ENCODE measurements at regions not wholly inside any gene's neighbourhood (a gene's known extent, or its start where the extent isn't known, plus 50 kb on each side); places are given as distances from the start of the nearest gene placed in this dataset.

GRCh38 chr18:60469387-60470100 lies 97.0 kb upstream of the MC4R start:
- no peaks in the 10 kb centered on the region for H3K4me1 Mint-ChIP-seq
- no peak overlapping the region for H3K27ac Mint-ChIP-seq
- H3K36me3 Mint-ChIP-seq (ENCODE audit: low read depth), result no peaks in the 10 kb centered on the region
- TF ChIP-seq CTCF (IDR thresholded peaks at IDR 0.05; ENCODE audit: unreplicated experiment in 3 of 3), result no peak
- no peak overlapping the region for H3K4me3 Mint-ChIP-seq
- H3K9me3 Mint-ChIP-seq, result no peaks in the 10 kb centered on the region
- H3K27me3 Mint-ChIP-seq (ENCODE audit: low read depth), result no peaks in the 10 kb centered on the region

DNA sequence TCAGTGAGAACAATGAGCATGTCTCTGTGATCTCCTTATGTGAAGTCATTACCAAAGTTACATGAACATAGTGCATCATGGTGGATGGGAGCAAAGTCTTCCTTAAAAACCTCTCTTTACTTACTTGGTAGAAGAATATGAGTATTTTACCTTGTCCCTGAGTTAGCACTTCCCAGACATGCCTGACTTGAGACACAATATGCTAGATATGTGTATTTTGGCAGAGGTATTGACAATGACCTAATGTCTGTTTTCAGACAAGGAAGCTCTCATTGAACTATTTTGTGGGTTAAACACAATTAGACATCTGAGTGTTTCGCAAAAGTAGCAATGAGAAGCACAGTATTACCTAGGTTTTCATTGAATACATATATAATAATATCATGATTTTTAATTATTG lies 99.1 kb upstream of the MC4R start:
- TF ChIP-seq CTCF (IDR thresholded peaks at IDR 0.05; ENCODE audit: unreplicated experiment in 3 of 3), result no peak
- no peaks in the 10 kb centered on the region for H3K4me1 Mint-ChIP-seq
- peaks cover 2% of the 10 kb centered on the region for H3K9me3 Mint-ChIP-seq
- no peak overlapping the region for H3K27ac Mint-ChIP-seq
- no peaks in the 10 kb centered on the region for H3K27me3 Mint-ChIP-seq (ENCODE audit: low read depth)
- H3K36me3 Mint-ChIP-seq (ENCODE audit: low read depth), result no peaks in the 10 kb centered on the region
- H3K4me3 Mint-ChIP-seq, result no peak overlapping the region

DNA sequence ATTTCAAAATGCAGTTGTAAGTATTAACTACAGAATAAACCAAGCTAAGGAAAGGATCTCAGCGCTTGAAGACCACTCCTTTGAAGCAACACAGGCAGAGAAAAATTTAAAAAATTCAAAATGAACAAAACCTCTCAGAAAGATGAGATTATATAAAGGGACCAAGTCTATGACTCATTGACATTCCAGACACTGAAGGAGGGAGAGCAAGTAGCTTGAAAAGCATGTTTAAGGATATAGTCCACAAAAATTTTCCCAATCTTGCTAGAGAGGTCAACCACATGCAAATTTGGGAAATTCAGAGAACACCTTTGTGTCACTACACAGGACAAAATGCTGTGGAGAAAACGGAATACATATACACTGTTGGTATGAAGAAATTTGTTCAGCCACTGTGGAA lies 112.6 kb upstream of the MC4R start:
- Mint-ChIP-seq H3K4me1 (no peaks in the 10 kb centered on the region), H3K4me3 (no peak overlapping the region), H3K27me3 (ENCODE audit: low read depth) (peaks cover 3% of the 10 kb centered on the region)

DNA sequence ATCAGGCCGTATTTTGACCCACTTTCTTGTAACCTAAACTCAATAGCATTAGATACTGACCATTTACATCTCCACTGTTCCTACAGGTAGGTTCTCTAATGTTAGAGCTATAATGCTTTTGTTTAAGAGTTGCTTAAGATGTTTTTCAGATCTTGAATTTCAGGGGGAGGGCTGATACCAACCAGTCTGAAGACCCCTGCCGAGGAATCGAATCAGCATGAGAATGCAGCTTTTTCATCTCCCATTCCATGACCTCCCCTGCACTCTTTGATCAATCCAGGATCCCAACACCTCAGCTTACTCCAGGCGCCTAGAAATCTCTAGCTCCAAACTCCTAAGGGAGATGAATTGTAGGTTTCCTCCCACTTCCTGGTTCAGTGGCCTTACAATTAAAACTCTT lies 120.5 kb upstream of the MC4R start:
- H3K4me3 Mint-ChIP-seq, result no peak overlapping the region
- no peaks in the 10 kb centered on the region for H3K9me3 Mint-ChIP-seq
- H3K36me3 Mint-ChIP-seq (ENCODE audit: low read depth), result no peaks in the 10 kb centered on the region
- H3K27me3 Mint-ChIP-seq (ENCODE audit: low read depth), result no peaks in the 10 kb centered on the region
- H3K27ac Mint-ChIP-seq, result no peak overlapping the region
- no peak for TF ChIP-seq CTCF (IDR thresholded peaks at IDR 0.05; ENCODE audit: unreplicated experiment in 3 of 3)
- no peaks in the 10 kb centered on the region for H3K4me1 Mint-ChIP-seq

More for the DNA sequence above, 112.6 kb upstream of the MC4R start:
- H3K36me3 Mint-ChIP-seq (ENCODE audit: low read depth), result no peaks in the 10 kb centered on the region
- no peak for TF ChIP-seq CTCF (IDR thresholded peaks at IDR 0.05; ENCODE audit: unreplicated experiment in 3 of 3)
- no peak overlapping the region for H3K27ac Mint-ChIP-seq
- peaks cover 3% of the 10 kb centered on the region for H3K9me3 Mint-ChIP-seq

DNA sequence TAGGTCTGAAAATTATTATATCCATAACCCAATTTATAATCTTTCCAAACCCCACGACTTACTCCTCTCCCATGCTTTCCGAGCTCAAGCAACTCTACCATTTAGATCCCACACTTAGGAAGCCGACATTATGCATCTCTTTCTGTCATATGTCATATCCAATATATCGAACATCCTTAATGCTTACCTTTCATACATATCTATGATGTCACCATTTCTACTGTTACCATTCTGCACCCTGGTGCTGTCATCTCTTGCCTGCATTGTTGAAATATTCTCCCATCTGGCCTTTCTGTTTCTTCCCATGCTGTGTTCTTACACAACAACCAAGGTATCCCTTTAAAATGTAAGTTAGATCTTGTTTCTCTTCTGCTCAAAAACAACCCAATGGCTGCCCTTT lies 127.1 kb upstream of the MC4R start:
- Mint-ChIP-seq H3K36me3 (ENCODE audit: low read depth) (no peaks in the 10 kb centered on the region), H3K4me1 (no peaks in the 10 kb centered on the region), H3K4me3 (no peak overlapping the region), H3K27me3 (ENCODE audit: low read depth) (no peaks in the 10 kb centered on the region), H3K27ac (no peak overlapping the region), H3K9me3 (no peaks in the 10 kb centered on the region)
- TF ChIP-seq CTCF (IDR thresholded peaks at IDR 0.05; ENCODE audit: unreplicated experiment in 3 of 3), result no peak

DNA sequence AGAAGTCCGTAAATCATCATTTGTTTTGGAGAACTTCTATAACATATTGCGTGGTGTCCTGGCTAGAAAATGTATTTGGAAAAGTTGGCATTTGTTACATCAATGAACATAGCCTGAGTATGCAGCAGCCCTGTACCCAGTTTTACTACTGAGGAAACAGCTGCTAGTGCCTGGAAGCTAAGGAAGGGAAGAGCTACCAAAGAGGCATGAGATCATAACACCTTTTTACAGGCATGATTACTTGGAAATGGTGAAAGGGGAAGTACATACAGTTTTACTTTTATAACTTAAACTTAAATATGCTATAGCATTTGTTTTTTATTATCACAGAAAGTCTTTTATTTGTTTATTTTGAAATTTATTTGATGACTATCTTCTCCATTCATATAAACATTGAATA lies 128.4 kb upstream of the MC4R start:
- no peaks in the 10 kb centered on the region for H3K27me3 Mint-ChIP-seq (ENCODE audit: low read depth)
- H3K27ac Mint-ChIP-seq, result no peak overlapping the region
- no peak for TF ChIP-seq CTCF (IDR thresholded peaks at IDR 0.05; ENCODE audit: unreplicated experiment in 3 of 3)
- H3K4me3 Mint-ChIP-seq, result no peak overlapping the region
- no peaks in the 10 kb centered on the region for H3K36me3 Mint-ChIP-seq (ENCODE audit: low read depth)
- H3K9me3 Mint-ChIP-seq, result no peaks in the 10 kb centered on the region
- no peaks in the 10 kb centered on the region for H3K4me1 Mint-ChIP-seq

Measured in nephron (organoid).